ENCODE measurements at regions not wholly inside any gene's neighbourhood (a gene's known extent, or its start where the extent isn't known, plus 50 kb on each side); places are given as distances from the start of the nearest gene placed in this dataset.

- no peak for TF ChIP-seq POLR2A (IDR thresholded peaks at IDR 0.05)
- TF ChIP-seq, protein P1, sequence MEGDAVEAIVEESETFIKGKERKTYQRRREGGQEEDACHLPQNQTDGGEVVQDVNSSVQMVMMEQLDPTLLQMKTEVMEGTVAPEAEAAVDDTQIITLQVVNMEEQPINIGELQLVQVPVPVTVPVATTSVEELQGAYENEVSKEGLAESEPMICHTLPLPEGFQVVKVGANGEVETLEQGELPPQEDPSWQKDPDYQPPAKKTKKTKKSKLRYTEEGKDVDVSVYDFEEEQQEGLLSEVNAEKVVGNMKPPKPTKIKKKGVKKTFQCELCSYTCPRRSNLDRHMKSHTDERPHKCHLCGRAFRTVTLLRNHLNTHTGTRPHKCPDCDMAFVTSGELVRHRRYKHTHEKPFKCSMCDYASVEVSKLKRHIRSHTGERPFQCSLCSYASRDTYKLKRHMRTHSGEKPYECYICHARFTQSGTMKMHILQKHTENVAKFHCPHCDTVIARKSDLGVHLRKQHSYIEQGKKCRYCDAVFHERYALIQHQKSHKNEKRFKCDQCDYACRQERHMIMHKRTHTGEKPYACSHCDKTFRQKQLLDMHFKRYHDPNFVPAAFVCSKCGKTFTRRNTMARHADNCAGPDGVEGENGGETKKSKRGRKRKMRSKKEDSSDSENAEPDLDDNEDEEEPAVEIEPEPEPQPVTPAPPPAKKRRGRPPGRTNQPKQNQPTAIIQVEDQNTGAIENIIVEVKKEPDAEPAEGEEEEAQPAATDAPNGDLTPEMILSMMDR (IDR thresholded peaks at IDR 0.05), result no peak
- TF ChIP-seq POLR2AphosphoS5 (IDR thresholded peaks at IDR 0.05), result no peak
- no peak for TF ChIP-seq EP300 (IDR thresholded peaks at IDR 0.05)
These were observed 291.1 kb downstream of the HIVEP2 start for GRCh38 chr6:142653710-142654420.
